Fibroblast of pulmonary artery (primary cell): ENCODE measurements at regions not wholly inside any gene's neighbourhood (a gene's known extent, or its start where the extent isn't known, plus 50 kb on each side); places are given as distances from the start of the nearest gene placed in this dataset.
A peak's percentile ranks its signal among the peaks of the same experiment; 100 is the strongest.

ENCODE experiments used
- DNase-seq: peaks from one replicate; pipeline ENCODE4 v3.0.0-alpha.2; 2010; ENCODE audit warnings: low read depth
- H3K4me3 ChIP-seq: replicated peaks from 2 replicates; pipeline ENCODE4 v1.5.1; 2011; ENCODE audit warnings: low read depth, mild to moderate bottlenecking, control low read depth, low read length, moderate library complexity
- CTCF ChIP-seq: IDR thresholded peaks from 2 replicates; pipeline ENCODE4 v1.5.1; 2011; ENCODE audit warnings: mild to moderate bottlenecking, control low read depth, low read length, inconsistent platforms; ENCODE audit errors: missing control alignments

- no peak for TF ChIP-seq CTCF
- no peak overlapping the region for H3K4me3 ChIP-seq
- DNase-seq, result no peak
These were observed 325.3 kb downstream of the GJA1 start for GRCh38 chr6:121760745-121761144.

- no peak for TF ChIP-seq CTCF
- no peak overlapping the region for H3K4me3 ChIP-seq
- DNase-seq, result no peak
These were observed 329.0 kb downstream of the GJA1 start for GRCh38 chr6:121764493-121764892.

GRCh38 chr6:121765060-121765459, 329.6 kb downstream of the GJA1 start:
- DNase-seq, result no peak
- TF ChIP-seq CTCF, result no peak

GRCh38 chr6:121767211-121767610, 331.8 kb downstream of the GJA1 start:
- no peak for TF ChIP-seq CTCF
- DNase-seq, result no peak
- H3K4me3 ChIP-seq, result no peak overlapping the region

More at GRCh38 chr6:121765060-121765459, 329.6 kb downstream of the GJA1 start:
- H3K4me3 ChIP-seq, result no peak overlapping the region

- DNase-seq, result no peak
- TF ChIP-seq CTCF, result no peak
- no peak overlapping the region for H3K4me3 ChIP-seq
These were observed 335.5 kb downstream of the GJA1 start for GRCh38 chr6:121770943-121771342.

- TF ChIP-seq CTCF, result no peak
- no peak overlapping the region for H3K4me3 ChIP-seq
- DNase-seq, result peak; percentile 29
These were observed 336.7 kb downstream of the GJA1 start for GRCh38 chr6:121771937-121772720.

- no peak for DNase-seq
- H3K4me3 ChIP-seq, result no peak overlapping the region
These were observed 340.6 kb downstream of the GJA1 start for GRCh38 chr6:121776054-121776453.

More at GRCh38 chr6:121776054-121776453, 340.6 kb downstream of the GJA1 start:
- no peak for TF ChIP-seq CTCF
